Inferior parietal cortex (tissue), 1 donor: ENCODE measurements at regions not wholly inside any gene's neighbourhood (a gene's known extent, or its start where the extent isn't known, plus 50 kb on each side); places are given as distances from the start of the nearest gene placed in this dataset.
"Not testable (repeated sequence)": the region's sequence is repeated elsewhere in the genome, so short reads cannot be mapped to it uniquely, and the experiment has no call there.

Experiments
- DNase-seq: peaks from one replicate; pipeline ENCODE4 v3.0.0-alpha.2; 2016; ENCODE audit errors: extremely low spot score

DNA sequence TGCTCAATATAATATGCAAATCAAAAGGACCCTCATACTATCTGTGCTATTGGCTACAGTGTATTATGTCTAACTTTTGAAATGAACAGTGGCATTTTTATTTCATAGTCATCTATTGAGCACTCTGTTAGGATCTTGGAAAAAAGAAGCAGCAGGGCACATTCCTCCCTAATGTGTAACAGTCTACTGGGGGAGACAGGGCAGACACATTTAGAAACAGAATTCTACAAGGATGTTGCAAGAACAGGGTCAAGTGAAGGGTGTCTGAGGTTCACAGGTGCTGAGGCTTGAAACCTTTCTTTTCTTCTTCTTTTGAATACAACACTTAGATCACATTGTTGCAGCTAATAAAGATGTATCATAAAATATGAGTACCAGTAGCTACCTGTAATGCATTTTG is 129.7 kb upstream of the SLC4A4 start:
- DNase-seq = no peak

DNA sequence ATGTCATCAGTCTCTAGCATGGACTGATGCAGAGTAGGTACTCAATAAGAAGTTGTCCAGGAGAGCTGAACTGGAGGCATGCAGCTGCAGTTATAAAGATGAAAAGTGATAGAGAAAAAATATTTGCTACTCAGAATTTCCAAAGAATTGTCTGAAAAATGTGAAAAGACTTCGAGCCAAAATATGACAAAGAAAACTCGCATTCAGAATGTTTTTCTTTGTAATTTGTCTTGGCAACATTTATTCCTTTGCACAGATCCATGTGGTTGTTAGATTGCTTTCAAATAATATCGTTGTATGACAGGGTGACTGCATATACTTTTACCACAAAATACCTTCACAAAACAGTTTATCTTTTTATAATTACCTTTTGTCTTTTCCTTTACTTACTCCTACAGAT is 128.0 kb upstream of the SLC4A4 start:
- DNase-seq = no peak

DNA sequence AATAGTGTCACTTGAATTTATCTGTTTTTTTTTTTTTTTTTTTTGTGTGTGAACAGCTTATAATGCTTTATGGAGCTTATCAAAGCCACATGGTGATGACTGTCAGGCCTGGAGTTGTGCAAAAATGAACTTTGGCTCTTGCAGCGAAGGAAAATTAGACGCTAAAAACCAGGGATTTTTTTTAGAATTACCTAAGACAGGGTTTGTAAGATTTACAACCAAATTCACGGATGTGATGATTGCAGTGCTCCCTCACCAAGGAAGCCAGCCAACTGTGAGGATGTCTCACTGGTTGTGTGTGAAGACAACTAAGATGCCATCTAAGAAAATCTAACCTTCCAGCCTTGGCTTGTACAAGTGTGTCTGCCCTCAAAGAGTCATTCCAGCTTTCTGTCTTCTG is 127.1 kb upstream of the SLC4A4 start:
- no peak for DNase-seq

DNA sequence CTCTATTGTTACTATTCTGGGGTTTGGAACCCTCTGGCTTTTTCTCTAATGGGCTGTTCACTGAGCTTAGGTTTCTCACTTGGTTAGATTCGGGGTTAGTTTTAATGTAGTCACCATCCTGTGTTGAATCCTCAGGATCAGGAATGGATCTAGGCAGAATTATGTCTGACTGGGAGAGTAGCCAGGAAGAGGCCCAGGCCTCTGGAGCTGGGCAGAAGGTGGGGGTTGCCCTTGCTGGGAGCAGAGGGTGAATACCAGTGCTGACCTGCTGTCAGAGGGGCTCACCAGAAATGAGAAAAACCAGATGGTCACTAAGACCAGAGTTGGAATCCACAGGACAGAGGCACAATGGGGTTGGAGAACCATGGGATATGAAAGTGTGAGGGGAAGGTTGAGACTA is 126.6 kb upstream of the SLC4A4 start:
- no peak for DNase-seq

DNA sequence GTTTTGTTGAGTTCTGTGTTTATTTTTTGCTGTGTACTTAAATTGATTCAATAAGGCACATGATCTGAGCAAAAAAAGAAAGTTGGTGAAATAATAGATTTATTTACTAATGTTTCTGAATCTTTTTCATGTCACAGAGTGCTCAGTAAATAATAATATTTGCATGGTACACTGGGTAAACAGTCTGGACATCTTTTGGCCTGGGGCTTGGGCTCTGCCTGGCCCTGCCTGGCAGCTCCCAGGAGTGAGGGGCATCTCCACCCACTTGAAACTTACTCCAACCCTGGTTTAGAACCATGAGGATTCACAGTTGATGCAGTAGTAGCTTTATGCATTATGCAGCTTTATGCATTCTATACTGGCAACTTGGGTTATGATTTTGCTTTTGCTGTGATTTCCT is 124.2 kb upstream of the SLC4A4 start:
- DNase-seq = no peak

DNA sequence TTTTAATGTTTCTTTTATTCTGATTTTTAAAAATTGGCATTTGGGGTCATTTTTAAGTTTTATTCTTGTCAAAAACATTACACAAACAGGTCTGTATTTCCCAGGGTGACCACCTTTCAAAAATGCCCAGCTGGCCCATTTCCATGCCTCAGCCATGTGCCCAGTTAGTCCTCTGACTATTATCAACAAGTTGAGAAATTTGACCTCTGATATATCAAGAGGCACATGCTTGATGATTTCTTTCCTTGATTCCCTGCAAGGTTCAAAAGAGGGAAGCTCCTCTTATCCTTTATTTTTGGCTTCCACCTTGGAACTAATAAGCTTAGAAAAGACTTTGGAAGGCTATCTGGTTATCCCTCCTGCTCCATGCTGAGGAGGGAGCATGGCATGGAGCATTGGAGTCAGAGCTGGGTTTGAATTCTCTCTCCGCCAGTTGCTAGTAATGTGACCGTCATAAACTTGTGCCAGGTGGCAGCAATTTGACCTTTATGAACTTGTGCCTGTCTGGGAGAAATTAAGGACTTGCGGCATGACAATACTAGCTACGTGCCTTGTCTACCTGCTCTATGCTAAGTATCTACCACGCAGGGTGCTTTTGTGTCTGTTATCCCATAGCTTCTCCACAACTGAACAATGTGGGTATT is 122.4 kb upstream of the SLC4A4 start:
- no peak for DNase-seq

DNA sequence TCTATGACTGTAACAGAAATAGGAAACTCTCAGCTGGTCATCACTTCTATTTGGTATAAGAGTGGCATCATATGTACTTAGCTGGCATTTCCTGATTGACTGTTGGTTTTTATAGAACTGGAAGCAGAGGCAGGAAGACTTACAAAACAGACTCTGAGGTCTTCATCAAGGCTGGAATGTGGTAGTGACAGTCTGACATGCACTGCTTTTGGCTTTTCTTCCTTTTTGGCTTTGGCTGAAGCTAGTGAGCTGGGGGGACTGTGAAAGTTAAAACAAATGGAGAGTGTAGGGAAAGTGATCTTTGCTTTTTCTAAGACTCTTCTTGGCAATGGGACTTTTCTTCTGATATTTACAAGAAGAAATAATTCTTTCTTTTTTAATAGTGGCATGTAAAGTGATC is 121.1 kb upstream of the SLC4A4 start:
- DNase-seq = no peak

DNA sequence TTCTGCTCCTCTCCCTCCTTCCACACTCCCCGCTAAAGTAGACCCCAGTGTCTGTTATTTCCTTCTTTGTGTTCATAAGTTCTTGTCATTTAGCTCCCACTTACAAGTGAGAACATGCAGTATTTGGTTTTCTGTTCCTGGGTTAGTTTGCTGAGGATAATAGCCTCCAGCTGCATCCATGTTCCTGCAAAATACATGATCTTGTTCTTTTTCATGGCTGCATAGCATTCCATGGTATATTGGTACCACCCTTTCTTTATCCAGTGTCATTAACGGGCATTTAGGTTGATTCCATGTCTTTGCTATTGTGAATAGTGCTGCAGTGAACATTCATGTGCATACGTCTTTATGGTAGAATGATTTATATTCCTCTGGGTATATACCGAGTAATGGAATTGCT is 118.0 kb upstream of the SLC4A4 start:
- DNase-seq = not testable (repeated sequence)

DNA sequence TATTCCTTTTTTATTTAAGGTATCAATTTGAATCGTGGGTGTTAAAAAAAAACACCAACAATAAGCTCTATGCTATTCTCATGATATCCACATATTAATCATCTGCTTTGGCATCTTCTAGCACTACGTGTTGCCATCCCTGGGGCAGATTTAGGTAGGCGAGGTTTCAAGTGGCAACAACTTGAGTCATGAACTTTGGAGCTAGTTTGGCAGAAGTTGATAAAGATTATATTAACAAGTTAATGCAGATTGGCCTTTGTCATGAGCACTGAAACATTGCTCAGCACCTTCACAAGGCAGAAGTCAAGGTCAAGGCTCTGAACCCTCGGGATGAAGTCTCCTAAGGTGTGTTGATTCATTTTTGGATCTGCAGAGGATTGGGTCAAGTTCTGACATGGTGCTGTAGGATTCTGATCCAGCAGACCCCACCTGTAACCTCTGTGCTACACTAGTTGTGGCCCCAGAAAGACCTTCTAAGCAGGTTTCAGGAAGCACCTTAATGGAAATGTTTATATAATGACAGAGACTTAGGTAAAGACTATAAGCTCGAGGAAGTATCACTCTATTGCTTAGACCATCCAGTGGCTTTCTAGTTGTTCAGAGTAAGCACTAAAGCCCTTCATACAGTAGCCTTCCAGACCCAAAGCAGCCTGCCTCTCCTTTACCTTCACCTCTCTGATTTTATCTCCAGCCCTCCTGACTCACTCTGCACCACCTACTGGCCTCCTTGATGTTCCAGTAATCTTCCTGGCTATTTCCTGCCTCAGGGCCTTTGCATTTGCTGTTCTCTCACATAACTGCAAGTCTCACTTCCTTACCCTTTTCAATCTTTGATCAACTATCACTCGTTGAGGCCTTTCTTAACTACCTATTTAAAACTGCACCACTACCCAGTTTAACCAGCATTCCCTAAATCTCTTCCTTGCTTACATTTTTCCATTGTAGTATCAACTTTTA is 117.0 kb upstream of the SLC4A4 start:
- no peak for DNase-seq

DNA sequence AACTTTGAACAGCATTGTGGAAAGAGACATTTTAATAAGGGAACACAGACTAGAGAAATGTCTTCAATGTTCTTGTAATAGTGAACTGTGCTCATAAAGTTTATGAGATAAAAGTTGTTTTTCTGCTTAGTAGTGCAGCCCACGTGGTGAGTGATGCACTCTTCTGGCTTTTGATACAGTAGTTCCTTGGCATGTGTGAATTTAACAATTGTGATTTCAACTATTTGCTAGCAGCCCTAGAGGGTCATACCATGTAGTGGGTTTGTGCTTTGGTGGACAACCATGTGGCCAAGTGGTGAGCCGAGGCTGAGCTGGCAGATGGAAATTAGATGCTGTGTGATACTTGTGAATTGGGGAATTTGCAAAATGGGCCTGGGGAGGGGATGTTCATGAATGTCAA is 116.2 kb upstream of the SLC4A4 start:
- DNase-seq = no peak

DNA sequence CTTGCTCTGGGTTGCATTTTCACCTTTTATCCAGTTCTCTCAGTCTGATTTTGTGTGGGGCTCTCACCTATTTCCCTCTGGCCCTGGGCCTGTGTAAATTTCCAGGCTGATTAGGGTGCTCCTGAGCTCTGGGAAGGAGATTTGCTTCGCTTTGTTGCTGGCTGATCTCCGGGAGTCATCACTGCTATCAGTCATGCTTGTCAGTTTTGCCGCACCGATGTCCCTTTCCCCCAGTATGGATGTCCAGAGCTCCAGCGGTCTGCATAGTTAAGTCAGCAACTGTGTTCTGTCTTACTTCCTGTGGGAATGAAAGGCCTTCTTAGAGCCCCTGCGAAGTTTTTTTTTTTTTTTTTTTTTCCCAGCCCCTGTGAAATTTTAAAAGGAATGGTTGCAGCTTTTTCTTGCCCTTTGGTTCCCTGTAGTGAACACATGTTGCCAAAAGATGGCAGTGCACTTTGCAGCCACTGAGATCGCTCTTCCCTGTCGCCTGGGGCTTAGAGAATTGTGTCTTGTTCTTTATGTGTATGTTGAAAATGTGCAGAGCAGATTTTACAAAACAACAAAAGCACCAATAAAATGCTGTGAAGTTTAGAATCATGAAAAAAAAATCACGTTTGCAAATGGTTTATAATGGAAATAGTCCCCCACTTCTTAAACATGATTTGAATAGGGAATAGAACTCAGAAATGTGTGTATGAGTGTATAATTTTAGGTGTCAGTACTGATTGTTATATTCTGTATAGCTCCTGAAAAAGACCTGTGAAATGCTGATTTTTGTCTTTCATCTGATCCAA is 109.1 kb upstream of the SLC4A4 start:
- peak; percentile 74 for DNase-seq

DNA sequence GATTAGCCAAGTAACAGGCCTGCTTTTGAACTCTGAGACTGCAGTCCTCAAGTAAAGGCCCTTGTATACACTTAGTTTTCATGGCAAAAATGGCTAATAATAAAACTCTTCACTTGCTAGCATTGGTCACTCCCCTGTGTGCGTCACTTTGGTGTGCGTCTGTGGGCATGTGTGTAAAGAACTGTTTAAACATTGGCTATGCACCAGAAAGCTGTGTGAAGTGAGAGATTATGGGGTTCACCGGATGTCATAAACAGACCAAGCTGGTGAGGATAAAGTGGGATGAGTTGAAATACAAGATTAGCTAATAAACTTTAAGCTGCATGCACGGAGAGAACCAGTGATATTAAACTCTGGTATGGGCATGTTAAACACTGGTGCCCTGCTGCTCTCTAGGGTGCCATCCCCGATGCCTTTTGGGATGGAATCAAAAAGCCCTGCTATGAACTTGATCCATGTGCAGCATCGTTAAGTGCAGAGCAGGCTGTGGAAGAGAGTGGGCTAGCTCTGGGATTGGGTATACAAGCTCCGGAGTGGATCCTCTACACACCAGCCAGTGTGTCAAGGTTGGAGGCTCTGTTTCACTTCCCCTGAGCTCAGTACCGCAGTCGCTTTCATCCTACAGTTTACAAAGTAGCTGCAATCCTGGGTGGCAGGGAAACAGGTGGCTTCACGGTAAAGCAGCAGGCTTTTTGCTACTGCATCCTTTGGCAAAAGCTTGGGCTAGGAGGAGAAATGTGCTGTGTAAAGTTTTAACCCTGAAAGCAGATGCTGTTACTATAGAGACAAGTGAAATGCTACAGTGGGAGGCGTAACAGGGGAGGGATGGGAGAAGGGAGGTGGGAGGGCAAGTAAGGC is 108.3 kb upstream of the SLC4A4 start:
- DNase-seq = no peak

DNA sequence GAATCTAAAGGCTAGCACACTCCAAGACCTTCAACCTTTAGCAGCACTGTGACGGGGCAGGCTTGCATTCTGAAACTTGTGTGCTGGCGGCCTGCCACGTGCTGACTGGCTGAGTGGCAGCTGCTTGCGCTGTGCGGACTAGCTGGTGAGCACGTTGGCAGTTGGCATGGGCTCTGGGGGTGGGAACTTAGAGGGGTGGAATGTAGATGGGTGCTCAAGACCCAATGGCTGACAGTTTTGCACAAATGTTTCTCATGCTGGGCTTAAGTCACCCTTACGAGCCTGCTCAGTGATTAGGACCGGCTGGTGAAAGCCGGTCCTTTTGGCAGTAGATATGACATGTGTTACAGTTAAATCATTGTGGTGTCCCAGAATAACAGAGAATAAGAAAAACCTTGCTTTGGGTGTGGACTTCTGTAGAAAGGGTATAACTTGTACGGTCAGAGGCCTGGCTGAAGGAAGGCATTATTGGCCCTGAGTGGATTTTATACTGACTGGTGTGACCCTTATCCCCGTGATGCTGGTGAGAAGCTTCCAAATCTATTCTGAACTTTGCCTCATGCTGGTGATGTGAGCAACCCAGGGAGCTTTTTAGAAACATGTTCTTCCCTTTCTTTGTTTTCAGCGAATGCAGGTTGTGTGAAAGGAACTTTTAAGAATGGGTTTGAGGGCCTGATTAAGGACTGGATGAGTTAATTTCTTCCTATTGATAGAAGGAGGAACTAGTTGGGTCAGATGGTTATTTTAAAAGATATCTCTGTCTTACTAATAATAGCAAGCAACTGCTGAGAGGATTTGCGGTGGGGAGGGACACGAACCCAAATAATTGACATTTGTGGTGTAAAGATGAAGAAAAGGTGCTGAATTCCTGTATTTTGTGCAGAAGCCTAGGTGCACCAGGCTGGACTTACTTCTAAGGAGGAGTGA is 107.4 kb upstream of the SLC4A4 start:
- DNase-seq = no peak

DNA sequence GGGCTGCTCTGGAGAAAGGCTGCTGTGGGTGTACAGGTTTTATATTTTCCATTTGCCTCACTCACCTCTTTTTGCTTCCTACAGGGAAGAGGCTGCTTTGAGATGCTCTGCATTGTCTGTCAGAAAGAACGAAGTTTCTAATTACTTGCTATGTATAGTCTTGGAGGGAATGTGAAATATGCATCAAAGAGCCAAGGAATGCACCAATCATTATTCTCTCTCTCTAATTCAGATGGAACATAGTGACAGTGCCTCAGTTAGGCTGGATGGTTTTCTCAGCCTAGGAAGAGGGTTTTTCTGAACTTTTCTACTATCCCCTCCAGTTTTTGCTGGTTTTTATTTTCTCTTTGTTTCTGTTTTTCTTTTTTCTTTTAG is 106.8 kb upstream of the SLC4A4 start:
- no peak for DNase-seq

DNA sequence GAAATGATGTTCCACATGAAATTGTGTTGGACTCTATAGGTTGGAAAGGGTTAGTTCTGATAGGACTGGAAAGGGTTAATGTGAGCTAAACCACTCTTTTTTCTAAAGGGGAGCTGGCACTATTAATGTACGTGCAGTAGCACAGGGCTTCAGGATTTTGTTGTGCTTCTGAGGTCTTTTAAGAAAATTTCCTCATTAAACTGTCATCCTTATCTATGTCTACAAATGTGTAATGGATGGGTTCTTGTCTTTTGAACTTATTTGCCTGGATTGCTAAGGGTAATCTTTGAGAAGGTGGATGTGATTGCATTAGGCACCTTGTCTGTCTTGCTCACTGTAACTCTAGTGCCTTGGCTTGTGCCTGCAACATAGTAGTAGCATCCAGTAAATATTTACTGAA is 106.0 kb upstream of the SLC4A4 start:
- no peak for DNase-seq

DNA sequence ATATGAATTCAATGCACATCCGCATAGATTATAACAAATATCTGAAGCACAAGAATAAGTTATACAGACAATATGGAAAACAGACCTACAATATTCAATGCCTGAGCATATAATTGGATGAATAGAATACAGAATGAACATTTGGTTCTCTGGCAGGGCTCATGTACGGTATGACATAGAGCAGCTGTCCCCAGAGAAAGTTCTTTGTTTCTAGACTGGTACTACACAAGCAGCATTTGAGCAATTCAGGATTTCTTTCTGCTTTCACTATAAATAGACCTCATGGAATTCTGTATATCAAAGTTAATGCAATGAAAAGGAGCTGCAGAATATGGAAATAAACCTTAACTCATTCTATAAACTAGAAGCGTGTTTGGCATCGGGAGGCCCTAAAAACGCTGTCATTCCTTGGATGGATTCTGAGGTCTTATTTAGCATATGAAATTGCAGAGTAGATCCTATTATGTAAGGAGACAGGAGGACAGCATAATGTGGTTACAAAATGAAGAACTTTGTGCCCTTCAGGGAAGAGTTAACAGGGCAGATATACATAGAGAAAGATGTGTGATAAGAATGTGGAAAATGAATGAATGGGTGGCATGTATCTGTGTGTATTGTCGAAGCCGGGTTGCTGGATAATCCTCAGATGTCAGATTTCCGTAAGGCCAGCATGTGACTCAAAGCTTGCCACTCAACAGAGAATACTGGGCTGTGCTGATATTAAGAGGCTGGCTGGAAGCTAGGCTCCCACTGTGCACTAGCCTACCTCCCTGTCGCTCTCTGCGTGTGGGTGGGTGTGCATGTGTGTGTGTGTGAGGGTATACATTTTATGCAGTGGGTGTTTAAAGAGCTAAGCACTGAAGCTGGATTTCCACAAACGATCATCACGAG is 103.3 kb upstream of the SLC4A4 start:
- DNase-seq = no peak

DNA sequence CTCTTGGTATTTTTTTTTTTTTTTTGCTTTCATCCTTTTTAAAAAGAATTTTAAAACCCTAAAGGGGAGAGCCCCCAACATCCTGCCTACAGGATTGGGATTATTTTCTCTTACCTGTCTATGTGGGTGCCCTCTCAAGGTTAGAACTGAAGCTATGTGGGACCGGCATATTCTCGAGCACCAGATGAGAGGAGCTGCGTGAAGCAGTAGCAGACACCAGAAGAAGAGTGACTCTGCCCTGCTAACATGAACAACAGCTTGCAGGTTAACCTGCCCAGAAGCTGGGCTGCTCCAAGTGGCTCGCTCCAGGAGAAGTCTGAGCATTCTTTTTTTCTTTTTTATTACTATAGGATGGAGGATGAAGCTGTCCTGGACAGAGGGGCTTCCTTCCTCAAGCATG is 102.6 kb upstream of the SLC4A4 start:
- DNase-seq = no peak

DNA sequence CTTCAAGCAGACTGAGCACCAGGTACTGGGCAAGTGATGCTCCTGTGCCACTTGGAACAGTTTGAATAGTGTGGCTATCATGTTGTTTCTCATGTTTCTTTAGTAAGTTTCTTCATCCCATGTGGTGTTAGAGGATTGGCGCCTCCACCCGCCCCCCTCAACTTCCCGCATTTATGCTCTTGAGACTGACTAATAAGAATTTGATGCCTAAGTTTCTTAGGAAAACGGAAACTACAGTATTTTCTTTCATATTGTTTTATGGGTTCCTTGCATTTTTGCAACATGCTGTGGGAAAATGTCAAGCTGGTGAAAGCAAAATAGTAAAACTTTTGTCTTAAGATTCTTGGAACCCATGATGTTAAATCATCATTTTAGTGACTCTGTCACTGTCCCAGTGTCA is 101.2 kb upstream of the SLC4A4 start:
- no peak for DNase-seq

DNA sequence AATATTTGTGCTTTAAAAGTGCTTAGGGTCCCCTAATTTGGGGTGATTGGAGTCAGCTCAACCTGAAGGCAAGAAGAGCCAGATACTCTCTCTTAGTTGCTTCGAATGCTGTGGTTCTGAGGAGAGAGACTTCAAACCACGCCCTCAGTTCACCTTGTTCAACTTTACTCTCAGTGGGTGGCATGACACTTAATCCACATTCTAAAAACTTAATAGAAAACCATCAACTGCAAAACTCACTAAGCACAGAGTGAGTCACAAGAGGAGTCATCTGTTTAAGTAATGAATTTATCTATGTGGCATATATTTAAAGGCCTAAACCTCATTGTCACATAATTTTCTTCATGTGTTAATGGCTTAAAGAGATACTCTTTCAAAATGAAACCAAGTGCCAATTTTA is 99.5 kb upstream of the SLC4A4 start:
- no peak for DNase-seq

DNA sequence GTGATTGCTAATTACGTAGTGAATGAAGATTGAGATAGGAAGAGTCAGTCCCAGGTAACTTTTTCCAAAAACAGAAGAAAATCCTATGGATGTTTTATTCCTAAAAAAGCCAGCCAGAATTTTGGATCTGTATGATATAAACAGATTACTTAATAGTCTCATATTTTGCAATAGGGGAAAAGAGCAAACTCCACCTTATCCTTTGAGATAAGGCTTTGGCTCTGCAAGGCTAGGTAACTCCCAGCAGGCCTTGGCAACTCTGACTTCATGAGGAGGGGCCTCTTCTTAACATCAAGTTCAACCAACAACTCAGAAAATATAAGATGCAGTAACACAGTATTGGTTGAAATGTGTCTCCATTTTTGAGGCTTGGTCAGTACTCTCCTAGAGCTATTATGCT is 98.7 kb upstream of the SLC4A4 start:
- DNase-seq = no peak
